Lower leg skin (tissue), 4 donors: ENCODE measurements at regions not wholly inside any gene's neighbourhood (a gene's known extent, or its start where the extent isn't known, plus 50 kb on each side); places are given as distances from the start of the nearest gene placed in this dataset.

Experiments
- DNase-seq, 2 donors: peaks; one replicate each; pipeline ENCODE4 v3.0.0-alpha.2; 2019; ENCODE audit warnings: low spot score in 2 of 2
- H3K4me3 ChIP-seq: fragments of 200-600 bp; sonication (generic); 2 replicates; pipeline ENCODE4 v1.5.1; 2017; ENCODE audit warnings: mild to moderate bottlenecking, low read depth; ENCODE audit not compliant: poor library complexity, severe bottlenecking
- POLR2A ChIP-seq, 2 donors: fragments of 450-650 bp; IDR thresholded peaks; one replicate each; pipeline ENCODE4 v1.6.1; 2016 to 2017; ENCODE audit warnings: antibody characterized with exemption in 2 of 2, mild to moderate bottlenecking in 1 of 2, moderate library complexity in 1 of 2
- WGBS, 2 donors: methylation state at CpG; one replicate each; pipeline ENCODE4 v1.1.5; 2018; 5-methylcytosine and 5-hydroxymethylcytosine counted together
- intact Hi-C: fragments of 100-400 bp; cut with DNase I; formaldehyde crosslinking; loops from one replicate; pipeline ENCODE4 v1.15.0; 2023; ENCODE audit warnings: low total_unique reads
- TF ChIP-seq, protein P1 (sequence below), 3 donors: fragments of 450-650 bp; IDR thresholded peaks; one replicate each; pipeline ENCODE4 v1.5.1; 2016; ENCODE audit warnings: antibody characterized with exemption in 3 of 3, mild to moderate bottlenecking in 3 of 3, moderate library complexity in 2 of 3

DNA sequence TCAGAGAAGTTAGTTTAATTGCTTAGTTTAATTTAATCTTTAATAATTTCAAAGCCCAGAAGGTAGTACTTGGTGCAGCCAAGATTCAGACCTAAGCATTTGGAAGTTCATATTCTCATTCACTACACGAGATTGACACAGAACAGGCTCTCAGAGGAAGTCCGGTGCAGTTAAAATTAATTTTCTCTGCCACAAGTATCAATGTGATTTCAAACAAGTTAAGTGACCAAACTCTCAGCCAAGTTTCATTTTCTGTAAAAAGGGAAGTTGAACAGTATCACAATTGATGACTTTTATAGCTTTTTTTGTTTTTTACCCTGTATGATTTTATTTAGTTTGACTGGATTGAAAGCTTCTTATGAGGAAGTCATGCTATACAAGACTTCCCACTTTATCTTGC, 1494.9 kb upstream of the LRRTM3 start:
- DNase-seq, result no peak
- intact Hi-C loops, result no loop called here
- WGBS, 2 donors, result 33 to 60% methylated on average over 2 of the region's 2 CpGs
- TF ChIP-seq POLR2A (IDR thresholded peaks at IDR 0.05), result no peak
- TF ChIP-seq, protein P1, sequence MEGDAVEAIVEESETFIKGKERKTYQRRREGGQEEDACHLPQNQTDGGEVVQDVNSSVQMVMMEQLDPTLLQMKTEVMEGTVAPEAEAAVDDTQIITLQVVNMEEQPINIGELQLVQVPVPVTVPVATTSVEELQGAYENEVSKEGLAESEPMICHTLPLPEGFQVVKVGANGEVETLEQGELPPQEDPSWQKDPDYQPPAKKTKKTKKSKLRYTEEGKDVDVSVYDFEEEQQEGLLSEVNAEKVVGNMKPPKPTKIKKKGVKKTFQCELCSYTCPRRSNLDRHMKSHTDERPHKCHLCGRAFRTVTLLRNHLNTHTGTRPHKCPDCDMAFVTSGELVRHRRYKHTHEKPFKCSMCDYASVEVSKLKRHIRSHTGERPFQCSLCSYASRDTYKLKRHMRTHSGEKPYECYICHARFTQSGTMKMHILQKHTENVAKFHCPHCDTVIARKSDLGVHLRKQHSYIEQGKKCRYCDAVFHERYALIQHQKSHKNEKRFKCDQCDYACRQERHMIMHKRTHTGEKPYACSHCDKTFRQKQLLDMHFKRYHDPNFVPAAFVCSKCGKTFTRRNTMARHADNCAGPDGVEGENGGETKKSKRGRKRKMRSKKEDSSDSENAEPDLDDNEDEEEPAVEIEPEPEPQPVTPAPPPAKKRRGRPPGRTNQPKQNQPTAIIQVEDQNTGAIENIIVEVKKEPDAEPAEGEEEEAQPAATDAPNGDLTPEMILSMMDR (IDR thresholded peaks at IDR 0.05), result no peak
- H3K4me3 ChIP-seq, result no peak overlapping the region

DNA sequence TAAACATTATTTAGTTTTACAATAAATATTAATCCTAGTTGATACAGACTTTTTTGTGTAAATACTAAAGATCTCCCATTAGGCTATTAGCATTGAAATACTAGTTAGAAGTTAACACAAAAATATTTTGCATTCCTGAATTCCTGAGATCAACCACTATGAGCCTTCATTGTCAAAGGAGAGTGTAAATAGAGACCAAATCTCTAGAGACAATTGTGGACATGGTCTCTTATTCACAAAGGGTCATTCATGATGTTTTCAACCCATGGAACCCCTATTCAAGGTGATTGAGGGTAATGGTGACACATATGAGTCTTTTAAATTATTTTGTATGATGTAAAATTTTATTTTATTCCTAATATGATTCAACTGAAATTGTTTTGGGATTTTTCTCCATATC, 1454.8 kb upstream of the LRRTM3 start:
- intact Hi-C loops, result no loop called here
- no peak for TF ChIP-seq POLR2A (IDR thresholded peaks at IDR 0.05)
- TF ChIP-seq, protein P1 (IDR thresholded peaks at IDR 0.05), result no peak
- DNase-seq, result no peak
- H3K4me3 ChIP-seq, result no peak overlapping the region

DNA sequence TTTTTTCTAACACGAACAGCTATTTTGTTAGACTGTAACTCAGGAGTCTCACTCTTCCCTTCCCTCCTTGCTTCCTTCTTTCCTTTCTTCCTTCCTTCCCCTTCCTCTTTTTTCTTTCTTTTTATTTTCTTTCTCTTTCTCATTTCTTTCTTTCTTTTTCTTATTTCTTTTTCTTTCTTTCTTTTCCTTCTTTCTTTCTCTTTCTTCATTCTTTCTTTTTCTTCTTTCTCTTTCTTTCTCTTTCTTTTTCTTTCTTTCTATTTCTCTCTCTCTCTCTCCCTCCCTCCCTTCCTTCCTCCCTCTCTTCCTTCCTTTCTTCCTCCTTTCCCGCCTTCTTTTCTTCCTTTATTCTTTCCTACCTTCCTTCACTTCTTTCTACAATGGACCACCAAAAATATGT, 1443.0 kb upstream of the LRRTM3 start:
- H3K4me3 ChIP-seq, result no peak overlapping the region
- DNase-seq, result no peak
- 93 to 94% methylated on average over 2 of the region's 2 CpGs for WGBS, 2 donors
- no peak for TF ChIP-seq POLR2A (IDR thresholded peaks at IDR 0.05)
- TF ChIP-seq, protein P1 (IDR thresholded peaks at IDR 0.05), result no peak
- intact Hi-C loops, result no loop called here

DNA sequence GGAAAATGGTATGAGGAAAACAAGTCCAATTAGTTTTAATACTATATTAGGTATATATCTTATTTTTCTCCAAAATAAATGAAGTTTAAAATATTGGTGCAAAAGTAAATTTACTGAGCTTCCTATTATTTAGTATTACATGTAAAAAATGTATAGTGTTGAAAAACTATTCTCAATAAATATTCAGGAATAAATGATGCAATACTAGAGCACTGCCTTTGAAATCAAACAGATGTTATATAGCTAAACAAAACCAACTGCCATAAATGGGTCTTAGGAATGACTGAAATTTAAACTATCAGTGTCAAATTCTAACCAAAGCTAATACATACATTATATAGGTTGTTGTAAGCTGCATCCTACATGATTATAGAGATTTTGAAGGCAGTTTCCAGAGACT, 1434.0 kb upstream of the LRRTM3 start:
- TF ChIP-seq, protein P1 (IDR thresholded peaks at IDR 0.05), result no peak
- TF ChIP-seq POLR2A (IDR thresholded peaks at IDR 0.05), result no peak
- no peak overlapping the region for H3K4me3 ChIP-seq
- intact Hi-C loops, result no loop called here
- DNase-seq, result no peak

DNA sequence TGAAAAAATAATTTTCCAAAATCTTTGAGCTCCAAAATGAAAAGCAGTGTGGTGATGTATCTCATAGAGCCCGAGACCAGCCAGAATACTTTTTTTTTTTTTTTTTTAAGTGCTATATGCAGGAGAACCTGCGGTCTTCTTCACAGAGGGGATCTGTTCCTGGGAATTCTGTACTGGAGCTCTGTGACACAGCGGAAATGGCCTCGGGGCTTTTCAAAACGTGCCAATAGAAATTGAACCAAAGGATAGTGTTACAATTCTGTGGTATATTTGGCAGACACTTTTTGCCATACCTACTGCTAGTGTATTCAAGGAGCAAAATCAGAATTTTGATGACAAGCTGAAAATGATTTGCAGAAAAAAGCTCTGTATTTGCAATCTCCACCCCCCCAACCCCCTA, 1429.3 kb upstream of the LRRTM3 start:
- WGBS, 2 donors, result 54 to 64% methylated on average over 5 of the region's 5 CpGs
- intact Hi-C loops, result no loop called here
- H3K4me3 ChIP-seq, result no peak overlapping the region
- TF ChIP-seq, protein P1 (IDR thresholded peaks at IDR 0.05), result no peak
- TF ChIP-seq POLR2A (IDR thresholded peaks at IDR 0.05), result no peak
- no peak for DNase-seq

DNA sequence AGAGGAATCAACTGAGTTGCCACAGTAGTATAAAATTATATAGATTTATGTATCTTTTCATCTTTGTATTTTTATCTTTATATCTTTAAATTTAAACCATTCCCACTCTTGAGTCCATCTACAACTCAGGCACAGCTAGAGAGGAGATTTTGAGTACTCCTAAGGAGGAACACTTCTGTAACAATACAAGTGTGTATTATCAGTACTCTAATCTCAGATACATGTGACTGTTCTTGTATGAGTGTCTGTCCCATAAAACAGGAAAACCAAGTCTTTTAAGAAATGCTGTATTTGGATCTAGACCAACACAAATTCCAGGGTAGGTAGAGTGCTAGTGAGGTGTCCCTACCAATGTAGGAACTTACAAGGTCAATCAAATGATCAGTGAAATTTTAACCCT, 1428.0 kb upstream of the LRRTM3 start:
- intact Hi-C loops, result no loop called here
- TF ChIP-seq POLR2A (IDR thresholded peaks at IDR 0.05), result no peak
- TF ChIP-seq, protein P1 (IDR thresholded peaks at IDR 0.05), result no peak
- DNase-seq, result no peak
- H3K4me3 ChIP-seq, result no peak overlapping the region
